ENCODE measurements at regions not wholly inside any gene's neighbourhood (a gene's known extent, or its start where the extent isn't known, plus 50 kb on each side); places are given as distances from the start of the nearest gene placed in this dataset.

DNA sequence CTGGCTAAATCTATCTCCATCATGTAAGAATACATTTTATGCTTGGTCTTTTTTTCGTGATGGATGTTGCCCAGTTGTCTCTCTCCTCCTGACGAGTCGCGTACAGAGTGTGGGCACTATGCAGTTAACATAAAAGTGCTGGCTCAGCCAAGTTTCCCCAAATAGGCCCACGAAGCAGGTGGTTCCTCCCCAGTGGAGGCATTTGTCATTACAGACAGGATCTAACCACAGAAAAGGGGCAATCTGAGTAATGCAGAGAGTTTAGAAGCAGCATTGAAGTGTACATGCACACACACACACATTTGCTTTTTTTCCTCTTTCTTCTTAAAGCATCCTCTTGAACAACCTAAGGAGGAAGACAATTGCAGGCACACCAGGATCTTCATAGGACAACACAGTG, 188.7 kb upstream of the VCX start:
- ATAC-seq (no peak), DNase-seq (no peak)
- ChIA-PET POLR2A (no interaction called here), CTCF (no interaction called here)
- H3K4me1 Mint-ChIP-seq (ENCODE audit: low read depth), result no peaks in the 10 kb centered on the region
- no peak overlapping the region for H3K27ac Mint-ChIP-seq
- H3K36me3 Mint-ChIP-seq (ENCODE audit: low read depth), result no peaks in the 10 kb centered on the region
- TF ChIP-seq, protein P1, sequence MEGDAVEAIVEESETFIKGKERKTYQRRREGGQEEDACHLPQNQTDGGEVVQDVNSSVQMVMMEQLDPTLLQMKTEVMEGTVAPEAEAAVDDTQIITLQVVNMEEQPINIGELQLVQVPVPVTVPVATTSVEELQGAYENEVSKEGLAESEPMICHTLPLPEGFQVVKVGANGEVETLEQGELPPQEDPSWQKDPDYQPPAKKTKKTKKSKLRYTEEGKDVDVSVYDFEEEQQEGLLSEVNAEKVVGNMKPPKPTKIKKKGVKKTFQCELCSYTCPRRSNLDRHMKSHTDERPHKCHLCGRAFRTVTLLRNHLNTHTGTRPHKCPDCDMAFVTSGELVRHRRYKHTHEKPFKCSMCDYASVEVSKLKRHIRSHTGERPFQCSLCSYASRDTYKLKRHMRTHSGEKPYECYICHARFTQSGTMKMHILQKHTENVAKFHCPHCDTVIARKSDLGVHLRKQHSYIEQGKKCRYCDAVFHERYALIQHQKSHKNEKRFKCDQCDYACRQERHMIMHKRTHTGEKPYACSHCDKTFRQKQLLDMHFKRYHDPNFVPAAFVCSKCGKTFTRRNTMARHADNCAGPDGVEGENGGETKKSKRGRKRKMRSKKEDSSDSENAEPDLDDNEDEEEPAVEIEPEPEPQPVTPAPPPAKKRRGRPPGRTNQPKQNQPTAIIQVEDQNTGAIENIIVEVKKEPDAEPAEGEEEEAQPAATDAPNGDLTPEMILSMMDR (IDR thresholded peaks at IDR 0.05), result no peak
- intact Hi-C loops (cut with micrococcal nuclease), result no loop called here
- H3K9me3 Mint-ChIP-seq, result peaks cover 1% of the 10 kb centered on the region
- H3K27me3 Mint-ChIP-seq, result no peaks in the 10 kb centered on the region
- H3K4me3 Mint-ChIP-seq, result no peak overlapping the region

DNA sequence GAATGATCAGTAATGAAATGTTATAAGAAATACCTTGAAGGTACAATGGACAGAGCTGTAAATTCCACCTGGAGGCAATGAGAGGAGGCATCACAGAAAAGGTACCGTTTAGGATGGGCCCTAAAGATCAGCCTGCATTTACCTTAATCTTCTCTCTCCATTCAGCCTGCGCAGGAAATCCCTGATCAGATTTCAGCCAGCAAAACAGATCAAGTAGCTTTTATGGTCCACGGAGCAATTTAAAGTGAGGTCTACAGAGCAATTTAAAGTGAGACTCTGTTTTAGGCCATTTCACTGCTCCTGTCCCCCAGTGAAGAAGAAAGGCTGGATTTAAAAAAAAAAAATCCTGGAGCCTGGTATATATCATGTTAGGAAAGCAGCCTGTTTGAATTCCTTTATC, 195.1 kb upstream of the VCX start:
- Mint-ChIP-seq H3K36me3 (ENCODE audit: low read depth) (no peaks in the 10 kb centered on the region), H3K9me3 (no peaks in the 10 kb centered on the region), H3K4me1 (ENCODE audit: low read depth) (no peaks in the 10 kb centered on the region), H3K4me3 (no peak overlapping the region), H3K27ac (no peak overlapping the region), H3K27me3 (no peaks in the 10 kb centered on the region)
- TF ChIP-seq, protein P1 (IDR thresholded peaks at IDR 0.05), result no peak
- ATAC-seq (no peak), DNase-seq (no peak)
- ChIA-PET CTCF (no interaction called here), POLR2A (no interaction called here)
- intact Hi-C loops (cut with micrococcal nuclease), result no loop called here

DNA sequence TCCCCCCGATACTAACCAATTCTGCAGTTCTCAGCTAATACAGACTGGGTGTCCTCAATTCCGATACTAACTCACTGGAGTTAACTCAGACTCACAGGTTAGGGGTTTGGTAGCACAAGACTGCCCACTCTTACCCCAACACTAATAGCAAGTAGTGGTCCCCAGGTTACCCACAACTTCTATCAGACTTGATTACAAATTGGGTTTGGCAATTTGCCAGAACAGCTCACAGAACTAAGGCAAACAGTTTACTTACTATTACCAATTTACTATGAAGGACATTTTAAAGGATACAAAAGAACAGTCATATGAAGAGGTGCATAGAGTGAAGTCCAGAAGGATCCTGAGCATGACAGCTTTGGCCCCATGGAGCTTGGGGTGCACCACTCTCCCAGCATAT, 201.8 kb upstream of the VCX start:
- Mint-ChIP-seq H3K9me3 (no peaks in the 10 kb centered on the region), H3K36me3 (ENCODE audit: low read depth) (no peaks in the 10 kb centered on the region), H3K27me3 (no peaks in the 10 kb centered on the region), H3K27ac (no peak overlapping the region), H3K4me3 (no peak overlapping the region), H3K4me1 (ENCODE audit: low read depth) (no peaks in the 10 kb centered on the region)
- intact Hi-C loops (cut with micrococcal nuclease), result no loop called here
- ATAC-seq (no peak), DNase-seq (no peak)
- ChIA-PET POLR2A (no interaction called here), CTCF (no interaction called here)
- TF ChIP-seq, protein P1 (IDR thresholded peaks at IDR 0.05), result no peak

DNA sequence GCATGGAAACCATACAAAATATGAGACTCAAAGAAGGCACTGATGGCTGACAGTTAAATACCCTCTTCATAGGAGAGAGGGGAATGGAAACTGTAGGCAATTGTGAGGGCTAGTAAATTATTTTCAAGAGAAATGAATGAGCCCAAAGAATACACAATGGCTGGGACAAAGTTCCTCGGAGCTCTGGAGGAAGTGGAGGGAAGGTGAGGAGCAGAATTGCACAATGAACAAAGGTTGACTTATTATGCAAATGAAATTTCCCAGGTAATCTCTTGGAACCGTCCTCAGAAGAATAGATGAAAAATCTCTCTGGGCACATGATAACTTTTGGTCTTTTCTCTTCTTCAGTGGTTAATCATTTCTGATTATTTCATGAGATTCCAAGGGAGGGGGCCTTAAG, 202.6 kb upstream of the VCX start:
- intact Hi-C loops (cut with micrococcal nuclease), result no loop called here
- no peak for ATAC-seq

DNA sequence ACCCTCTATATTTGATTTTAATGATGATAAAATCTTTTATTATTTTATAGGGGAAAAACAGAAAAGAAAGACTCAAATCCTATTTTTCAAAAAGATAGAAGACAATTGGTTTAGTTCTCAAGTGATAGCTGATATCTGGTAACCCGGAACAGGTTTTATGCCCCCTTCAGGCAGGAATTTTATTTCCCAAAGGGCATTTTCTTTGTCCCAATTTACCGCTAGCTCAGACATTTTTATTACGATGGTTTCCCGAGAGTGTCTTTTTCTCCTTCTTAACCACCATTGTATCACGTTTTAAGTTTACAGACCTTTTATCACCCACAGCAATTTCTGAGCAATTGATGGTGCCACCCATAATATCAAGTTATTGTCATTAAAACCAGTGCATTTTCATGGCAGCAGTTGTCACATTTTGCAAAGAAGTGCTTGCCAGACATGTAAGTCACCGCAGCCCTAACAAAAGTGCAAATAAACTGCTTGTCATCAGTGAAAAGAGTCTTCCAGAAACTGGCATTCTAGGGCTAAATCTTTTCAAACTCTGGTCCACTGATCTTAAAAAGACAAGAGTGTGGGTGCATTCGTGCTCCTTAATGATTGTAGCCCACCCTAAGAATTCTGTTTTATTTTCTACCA, 204.8 kb upstream of the VCX start:
- no peaks in the 10 kb centered on the region for H3K36me3 Mint-ChIP-seq (ENCODE audit: low read depth)
- POLR2A ChIA-PET, result no interaction called here
- intact Hi-C loops (cut with micrococcal nuclease), result no loop called here
- H3K4me1 Mint-ChIP-seq (ENCODE audit: low read depth), result no peaks in the 10 kb centered on the region
- H3K27me3 Mint-ChIP-seq, result no peaks in the 10 kb centered on the region
- TF ChIP-seq, protein P1 (IDR thresholded peaks at IDR 0.05), result no peak
- no peak overlapping the region for H3K4me3 Mint-ChIP-seq
- ATAC-seq (no peak), DNase-seq (no peak)
- no peaks in the 10 kb centered on the region for H3K9me3 Mint-ChIP-seq
- CTCF ChIA-PET, result no interaction called here
- no peak overlapping the region for H3K27ac Mint-ChIP-seq

More for the DNA sequence above, 202.6 kb upstream of the VCX start:
- Mint-ChIP-seq H3K4me3 (no peak overlapping the region), H3K36me3 (ENCODE audit: low read depth) (no peaks in the 10 kb centered on the region), H3K27me3 (no peaks in the 10 kb centered on the region), H3K9me3 (no peaks in the 10 kb centered on the region), H3K4me1 (ENCODE audit: low read depth) (no peaks in the 10 kb centered on the region), H3K27ac (no peak overlapping the region)
- TF ChIP-seq, protein P1 (IDR thresholded peaks at IDR 0.05), result no peak
- ChIA-PET POLR2A (no interaction called here), CTCF (no interaction called here)
- no peak for DNase-seq

All from activated CD8-positive, alpha-beta T cell treated with anti-CD3 and anti-CD28 coated beads for 36 hours (primary cell).